ENCODE measurements at regions not wholly inside any gene's neighbourhood (a gene's known extent, or its start where the extent isn't known, plus 50 kb on each side); places are given as distances from the start of the nearest gene placed in this dataset.

- TF ChIP-seq CTCF (IDR thresholded peaks at IDR 0.05; ENCODE audit: insufficient read depth, low read length, poor library complexity, severe bottlenecking) (no peak), EZH2phosphoT487 (conservative IDR thresholded peaks at IDR 0.05; ENCODE audit: low read length) (no peak)
These were observed 305.1 kb downstream of the KCNRG start for GRCh38 chr13:50320271-50320862.

All from SU-DHL-6 (cell line).